CD14-positive monocyte (primary cell): ENCODE measurements at regions not wholly inside any gene's neighbourhood (a gene's known extent, or its start where the extent isn't known, plus 50 kb on each side); places are given as distances from the start of the nearest gene placed in this dataset.

Experiments
- DNase-seq, 3 donors: peaks; one replicate each; pipeline ENCODE4 v3.0.0-alpha.2; 2011 to 2022
- H2AFZ ChIP-seq: 2 replicates; pipeline ENCODE4 v1.6.0; 2012; ENCODE audit warnings: mild to moderate bottlenecking, low read depth, low read length, inconsistent platforms; ENCODE audit not compliant: insufficient read depth, poor library complexity, severe bottlenecking
- H3K27ac ChIP-seq, 2 donors: 1 replicate in 1 of 2; 2 replicates in 1 of 2; pipeline ENCODE4 v1.5.1; 2012 to 2013; ENCODE audit warnings: low read length in 2 of 2, control low read depth in 1 of 2, inconsistent platforms in 1 of 2, low read depth in 1 of 2, mild to moderate bottlenecking in 1 of 2
- H3K27me3 ChIP-seq, 2 donors: one replicate each; pipeline versions ENCODE4 v1.6.0 to v1.6.1; 2011 to 2013; ENCODE audit warnings: low read length in 2 of 2; ENCODE audit not compliant: control insufficient read depth in 2 of 2, insufficient read depth in 2 of 2
- H3K36me3 ChIP-seq, 2 donors: replicated peaks in 1 of 2; 1 replicate in 1 of 2; 2 replicates in 1 of 2; pipeline versions ENCODE4 v1.5.1 to v1.6.1; 2012 to 2013; ENCODE audit warnings: low read length in 2 of 2, control low read depth in 1 of 2, inconsistent platforms in 1 of 2, mild to moderate bottlenecking in 1 of 2; ENCODE audit not compliant: insufficient read depth in 2 of 2, control insufficient read depth in 1 of 2
- H3K4me1 ChIP-seq, 2 donors: 1 replicate in 1 of 2; 2 replicates in 1 of 2; pipeline versions ENCODE4 v1.5.1 to v1.6.1; 2012 to 2013; ENCODE audit warnings: low read length in 2 of 2, control low read depth in 1 of 2, inconsistent platforms in 1 of 2, mild to moderate bottlenecking in 1 of 2, moderate library complexity in 1 of 2; ENCODE audit not compliant: insufficient read depth in 2 of 2, control insufficient read depth in 1 of 2
- H3K4me2 ChIP-seq: replicated peaks from 2 replicates; pipeline ENCODE3; 2012; ENCODE audit warnings: low read length, moderate library complexity, mild to moderate bottlenecking; ENCODE audit not compliant: poor library complexity, severe bottlenecking; ENCODE audit errors: extremely low read depth
- H3K4me3 ChIP-seq, 3 experiments: fragments of 200-600 bp in 1 of 3; sonication (generic) in 1 of 3; replicated peaks in 1 of 3; 1 replicate in 2 of 3; 2 replicates in 1 of 3; pipeline ENCODE4 v1.5.1; 2011 to 2013; ENCODE audit warnings: low read length in 3 of 3, mild to moderate bottlenecking in 3 of 3, control low read depth in 2 of 3, low read depth in 2 of 3, inconsistent platforms in 1 of 3, moderate library complexity in 1 of 3
- H3K79me2 ChIP-seq: 2 replicates; pipeline ENCODE4 v1.6.0; 2012; ENCODE audit warnings: mild to moderate bottlenecking, control low read depth, inconsistent platforms, low read length, moderate library complexity; ENCODE audit not compliant: insufficient read depth
- H3K9ac ChIP-seq: 2 replicates; pipeline ENCODE4 v1.6.0; 2017; ENCODE audit warnings: low read length, mild to moderate bottlenecking; ENCODE audit not compliant: insufficient read depth, poor library complexity, severe bottlenecking
- H3K9me3 ChIP-seq, 2 donors: replicated peaks in 1 of 2; 1 replicate in 1 of 2; 2 replicates in 1 of 2; pipeline versions ENCODE4 v1.5.1 to v1.6.1; 2012 to 2013; ENCODE audit warnings: low read length in 2 of 2, control low read depth in 1 of 2; ENCODE audit not compliant: control insufficient read depth in 1 of 2, insufficient read depth in 1 of 2
- H4K20me1 ChIP-seq: 2 replicates; pipeline ENCODE4 v1.6.0; 2012; ENCODE audit warnings: mild to moderate bottlenecking, low read length, control low read depth, moderate library complexity; ENCODE audit not compliant: insufficient read depth
- H3K27ac Mint-ChIP-seq, 7 donors: one replicate each; pipeline ENCODE4 v1.8.0; 2020; ENCODE audit warnings: mild to moderate bottlenecking in 7 of 7, mixed read lengths in 7 of 7, moderate library complexity in 6 of 7, inconsistent platforms in 2 of 7
- H3K27me3 Mint-ChIP-seq, 3 donors: one replicate each; pipeline ENCODE4 v1.8.0; 2021 to 2022; ENCODE audit warnings: low read depth in 3 of 3, mild to moderate bottlenecking in 3 of 3, mixed read lengths in 3 of 3, moderate library complexity in 3 of 3, inconsistent platforms in 1 of 3
- H3K36me3 Mint-ChIP-seq, 2 donors: one replicate each; pipeline ENCODE4 v1.8.0; 2020; ENCODE audit warnings: mixed read lengths in 2 of 2, inconsistent platforms in 1 of 2, mild to moderate bottlenecking in 1 of 2
- H3K4me1 Mint-ChIP-seq: one replicate; pipeline ENCODE4 v1.8.0; 2020; ENCODE audit warnings: mild to moderate bottlenecking, mixed read lengths
- H3K4me3 Mint-ChIP-seq, 2 donors: one replicate each; pipeline ENCODE4 v1.8.0; 2020; ENCODE audit warnings: mild to moderate bottlenecking in 2 of 2, mixed read lengths in 2 of 2, moderate library complexity in 1 of 2
- H3K9me3 Mint-ChIP-seq, 7 donors: one replicate each; pipeline ENCODE4 v1.8.0; 2020 to 2022; ENCODE audit warnings: mixed read lengths in 7 of 7, mild to moderate bottlenecking in 6 of 7, moderate library complexity in 6 of 7, inconsistent platforms in 2 of 7
- WGBS: methylation state at CpG from one replicate; pipeline ENCODE4 v1.1.5; 2013; ENCODE audit warnings: missing lambda C conversion rate; ENCODE audit not compliant: insufficient coverage; 5-methylcytosine and 5-hydroxymethylcytosine counted together
- intact Hi-C, 2 donors: fragments of 100-400 bp; cut with micrococcal nuclease; formaldehyde crosslinking; loops; one replicate each; pipeline versions ENCODE4 v1.15.0 to v1.15.1; 2023
- TF ChIP-seq, protein P1 (sequence below): fragments of 200-600 bp; IDR thresholded peaks from one replicate; pipeline ENCODE4 v1.8.0; 2022; ENCODE audit warnings: antibody characterized with exemption, mild to moderate bottlenecking

DNA sequence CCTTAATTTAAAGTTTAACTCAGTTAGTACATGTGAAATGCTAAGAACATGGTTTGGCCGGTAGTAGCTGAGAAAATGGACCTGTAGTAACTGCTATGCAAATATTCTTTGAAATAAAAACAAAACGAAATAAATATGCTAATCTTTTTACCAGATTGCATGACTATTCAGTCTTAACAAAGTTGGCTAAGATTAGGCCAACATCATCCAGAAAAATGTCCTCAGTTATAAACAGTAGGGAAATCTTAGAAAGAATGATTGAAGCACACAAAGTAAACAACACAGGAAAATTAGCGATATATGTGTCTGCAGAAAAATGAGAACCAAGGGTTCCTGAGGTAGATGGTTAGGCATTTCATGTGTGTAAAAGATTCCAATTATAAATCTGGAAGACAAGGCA, 832.1 kb downstream of the TUSC7 start:
- Histone ChIP-seq H3K4me1 (no peaks in the 10 kb centered on the region), H3K27me3 (peaks cover 0 to 2% of the 10 kb centered on the region in 2 donors), H3K9ac (no peak overlapping the region), H3K4me3 (no peak overlapping the region), H3K79me2 (no peaks in the 10 kb centered on the region), H3K9me3 (no peaks in the 10 kb centered on the region), H3K27ac (no peak overlapping the region), H2AFZ (no peak overlapping the region), H3K36me3 (no peaks in the 10 kb centered on the region), H3K4me2 (no peak overlapping the region), H4K20me1 (no peaks in the 10 kb centered on the region)
- Mint-ChIP-seq H3K4me3 (no peak overlapping the region), H3K36me3 (no peaks in the 10 kb centered on the region), H3K9me3 (peaks cover 0 to 3% (median 0%) of the 10 kb centered on the region in 7 donors), H3K27ac (no peak overlapping the region), H3K4me1 (no peaks in the 10 kb centered on the region), H3K27me3 (peaks cover 0 to 6% (median 5%) of the 10 kb centered on the region in 3 donors)
- WGBS: no CpG with 5 or more reads among the region's 3 CpGs
- intact Hi-C loops: no loop called here
- no peak for DNase-seq
- TF ChIP-seq, protein P1, sequence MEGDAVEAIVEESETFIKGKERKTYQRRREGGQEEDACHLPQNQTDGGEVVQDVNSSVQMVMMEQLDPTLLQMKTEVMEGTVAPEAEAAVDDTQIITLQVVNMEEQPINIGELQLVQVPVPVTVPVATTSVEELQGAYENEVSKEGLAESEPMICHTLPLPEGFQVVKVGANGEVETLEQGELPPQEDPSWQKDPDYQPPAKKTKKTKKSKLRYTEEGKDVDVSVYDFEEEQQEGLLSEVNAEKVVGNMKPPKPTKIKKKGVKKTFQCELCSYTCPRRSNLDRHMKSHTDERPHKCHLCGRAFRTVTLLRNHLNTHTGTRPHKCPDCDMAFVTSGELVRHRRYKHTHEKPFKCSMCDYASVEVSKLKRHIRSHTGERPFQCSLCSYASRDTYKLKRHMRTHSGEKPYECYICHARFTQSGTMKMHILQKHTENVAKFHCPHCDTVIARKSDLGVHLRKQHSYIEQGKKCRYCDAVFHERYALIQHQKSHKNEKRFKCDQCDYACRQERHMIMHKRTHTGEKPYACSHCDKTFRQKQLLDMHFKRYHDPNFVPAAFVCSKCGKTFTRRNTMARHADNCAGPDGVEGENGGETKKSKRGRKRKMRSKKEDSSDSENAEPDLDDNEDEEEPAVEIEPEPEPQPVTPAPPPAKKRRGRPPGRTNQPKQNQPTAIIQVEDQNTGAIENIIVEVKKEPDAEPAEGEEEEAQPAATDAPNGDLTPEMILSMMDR: no peak

DNA sequence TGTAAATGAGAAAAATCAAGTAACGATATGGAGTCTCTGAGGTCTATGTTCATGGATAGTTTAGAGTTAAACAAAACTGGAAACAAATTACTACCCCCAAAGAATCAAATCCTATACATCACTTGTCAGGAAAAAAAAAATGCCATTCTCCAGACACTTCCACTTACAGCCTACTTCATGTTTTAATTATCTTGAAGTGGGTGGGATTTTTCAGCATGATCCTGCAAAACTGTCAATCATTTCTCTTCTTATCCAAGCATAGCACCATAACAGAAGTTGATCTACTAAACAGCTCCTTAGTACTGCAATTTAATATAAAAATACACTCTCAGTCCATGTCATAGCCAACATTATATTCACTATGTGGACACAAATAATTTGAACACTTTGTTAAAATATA, 833.9 kb downstream of the TUSC7 start:
- no peaks in the 10 kb centered on the region for H3K4me1 Mint-ChIP-seq
- Histone ChIP-seq H3K4me1 (no peaks in the 10 kb centered on the region), H3K9ac (no peak overlapping the region), H3K27ac (no peak overlapping the region), H3K9me3 (no peaks in the 10 kb centered on the region), H3K4me2 (no peak overlapping the region), H3K4me3 (no peak overlapping the region), H3K79me2 (no peaks in the 10 kb centered on the region), H3K27me3 (no peaks in the 10 kb centered on the region), H3K36me3 (no peaks in the 10 kb centered on the region), H2AFZ (no peak overlapping the region), H4K20me1 (no peaks in the 10 kb centered on the region)
- H3K27me3 Mint-ChIP-seq: peaks cover 0 to 5% (median 3%) of the 10 kb centered on the region in 3 donors
- TF ChIP-seq, protein P1: no peak
- intact Hi-C loops: no loop called here
- H3K9me3 Mint-ChIP-seq: peaks cover 0 to 2% (median 0%) of the 10 kb centered on the region in 7 donors
- no peak overlapping the region for H3K4me3 Mint-ChIP-seq
- H3K27ac Mint-ChIP-seq: no peak overlapping the region
- no peaks in the 10 kb centered on the region for H3K36me3 Mint-ChIP-seq
- WGBS: no CpG with 5 or more reads among the region's 1 CpG
- DNase-seq: no peak
